Trophoblast cell (in vitro differentiated cells and primary cell): ENCODE measurements at regions not wholly inside any gene's neighbourhood (a gene's known extent, or its start where the extent isn't known, plus 50 kb on each side); places are given as distances from the start of the nearest gene placed in this dataset.

Experiments used
- DNase-seq, 2 donors: peaks; one replicate each; pipeline ENCODE4 v3.0.0-alpha.2; 2016
- H2AFZ ChIP-seq: 2 replicates; pipeline ENCODE4 v1.6.1; 2013; ENCODE audit warnings: low read length, moderate library complexity, mild to moderate bottlenecking; ENCODE audit not compliant: insufficient read depth, poor library complexity
- H2AK5ac ChIP-seq: 2 replicates; pipeline ENCODE4 v1.6.1; 2013; ENCODE audit warnings: mild to moderate bottlenecking, low read length
- H2BK120ac ChIP-seq: 2 replicates; pipeline ENCODE4 v1.6.1; 2013; ENCODE audit warnings: low read length, mild to moderate bottlenecking, moderate library complexity; ENCODE audit not compliant: insufficient read depth, poor library complexity
- H2BK12ac ChIP-seq: 2 replicates; pipeline ENCODE4 v1.6.1; 2013; ENCODE audit warnings: mild to moderate bottlenecking, low read length, moderate library complexity
- H2BK5ac ChIP-seq: 2 replicates; pipeline ENCODE4 v1.6.1; 2013; ENCODE audit warnings: low read length, low read depth, moderate library complexity, mild to moderate bottlenecking; ENCODE audit not compliant: poor library complexity
- H3K14ac ChIP-seq: 2 replicates; pipeline ENCODE4 v1.6.1; 2013; ENCODE audit warnings: mild to moderate bottlenecking, low read length
- H3K18ac ChIP-seq: 2 replicates; pipeline ENCODE4 v1.6.1; 2013; ENCODE audit warnings: mild to moderate bottlenecking, low read length
- H3K23ac ChIP-seq: 2 replicates; pipeline ENCODE4 v1.6.1; 2013; ENCODE audit warnings: low read length
- H3K27ac ChIP-seq: 2 replicates; pipeline ENCODE4 v1.5.1; 2013; ENCODE audit warnings: low read depth, mild to moderate bottlenecking, inconsistent platforms, low read length, moderate library complexity
- H3K27me3 ChIP-seq: 2 replicates; pipeline ENCODE4 v1.6.1; 2013; ENCODE audit warnings: inconsistent platforms, mild to moderate bottlenecking, low read length, moderate library complexity; ENCODE audit not compliant: insufficient read depth
- H3K36me3 ChIP-seq, 2 experiments: 1 replicate in 1 of 2; 2 replicates in 1 of 2; pipeline ENCODE4 v1.6.1; 2013; ENCODE audit warnings: low read length in 2 of 2, mild to moderate bottlenecking in 2 of 2, moderate library complexity in 1 of 2; ENCODE audit not compliant: insufficient read depth in 2 of 2, control insufficient read depth in 1 of 2
- H3K4ac ChIP-seq: 2 replicates; pipeline ENCODE4 v1.6.1; 2013; ENCODE audit warnings: low read depth, mild to moderate bottlenecking, low read length, moderate library complexity
- H3K4me1 ChIP-seq, 2 experiments: 1 replicate in 1 of 2; 2 replicates in 1 of 2; pipeline ENCODE4 v1.6.1; 2013; ENCODE audit warnings: low read length in 2 of 2, mild to moderate bottlenecking in 2 of 2, moderate library complexity in 1 of 2; ENCODE audit not compliant: insufficient read depth in 2 of 2, control insufficient read depth in 1 of 2
- H3K4me2 ChIP-seq: 2 replicates; pipeline ENCODE4 v1.6.1; 2013; ENCODE audit warnings: inconsistent platforms, mild to moderate bottlenecking, low read length, moderate library complexity
- H3K4me3 ChIP-seq: 2 replicates; pipeline ENCODE4 v1.5.1; 2013; ENCODE audit warnings: mild to moderate bottlenecking, low read depth, low read length, inconsistent platforms
- H3K79me1 ChIP-seq: one replicate; pipeline ENCODE4 v1.6.1; 2013; ENCODE audit warnings: low read length
- H3K79me2 ChIP-seq: 2 replicates; pipeline ENCODE4 v1.6.1; 2013; ENCODE audit warnings: low read length, mild to moderate bottlenecking; ENCODE audit not compliant: control insufficient read depth, insufficient read depth, poor library complexity
- H3K9ac ChIP-seq: 2 replicates; pipeline ENCODE4 v1.6.1; 2013; ENCODE audit warnings: mild to moderate bottlenecking, low read length
- H3K9me3 ChIP-seq: 2 replicates; pipeline ENCODE4 v1.6.1; 2013; ENCODE audit warnings: low read depth, mild to moderate bottlenecking, control low read depth, inconsistent platforms, low read length; ENCODE audit not compliant: insufficient read depth
- H4K12ac ChIP-seq: 2 replicates; pipeline ENCODE4 v1.6.1; 2013; ENCODE audit warnings: low read depth, mild to moderate bottlenecking, low read length, moderate library complexity
- H4K8ac ChIP-seq: 2 replicates; pipeline ENCODE4 v1.6.1; 2013; ENCODE audit warnings: low read depth, mild to moderate bottlenecking, low read length, moderate library complexity
- H4K91ac ChIP-seq: one replicate; pipeline ENCODE4 v1.6.1; 2013; ENCODE audit warnings: low read depth, mild to moderate bottlenecking, low read length, moderate library complexity
- WGBS: extraction: QIAGEN DNeasy Blood & Tissue Kit; methylation state at CpG from one replicate; pipeline ENCODE4 v1.1.7; 2013; ENCODE audit warnings: missing lambda C conversion rate; ENCODE audit not compliant: insufficient read length, insufficient coverage; ENCODE audit errors: extremely low coverage; 5-methylcytosine and 5-hydroxymethylcytosine counted together

DNA sequence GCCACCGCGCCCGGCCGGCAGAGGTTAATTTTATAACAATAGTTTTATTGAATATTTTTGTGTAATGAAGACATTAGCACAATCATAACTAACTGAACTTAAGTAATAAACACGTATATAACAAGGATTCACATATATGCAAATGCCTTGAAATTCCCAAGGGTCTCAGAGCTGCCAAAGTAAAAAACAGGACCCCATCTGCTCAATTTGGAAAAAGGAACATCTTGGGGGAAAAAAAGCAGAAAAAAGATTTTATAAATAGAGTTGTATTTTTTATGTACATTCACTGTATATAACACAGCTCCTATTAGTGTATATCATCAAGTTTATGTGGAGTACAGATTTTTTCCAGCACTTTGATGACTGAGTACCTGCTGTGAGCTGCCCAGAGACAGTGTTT, 366.7 kb downstream of the BRINP1 start:
- Histone ChIP-seq H3K9me3 (no peaks in the 10 kb centered on the region), H3K9ac (no peak overlapping the region), H3K4me2 (no peak overlapping the region), H3K27me3 (no peaks in the 10 kb centered on the region), H3K79me1 (no peaks in the 10 kb centered on the region), H4K91ac (no peak overlapping the region), H2AFZ (no peak overlapping the region), H4K12ac (no peak overlapping the region), H4K8ac (no peak overlapping the region), H3K18ac (no peak overlapping the region), H2BK120ac (no peak overlapping the region), H3K4me1 (no peaks in the 10 kb centered on the region), H3K4ac (no peak overlapping the region), H2AK5ac (no peak overlapping the region), H2BK5ac (no peak overlapping the region), H2BK12ac (no peak overlapping the region), H3K79me2 (no peaks in the 10 kb centered on the region), H3K23ac (no peak overlapping the region), H3K14ac (no peak overlapping the region), H3K36me3 (no peaks in the 10 kb centered on the region), H3K27ac (no peak overlapping the region), H3K4me3 (no peak overlapping the region)
- no CpG with 5 or more reads among the region's 5 CpGs for WGBS
- no peak for DNase-seq

DNA sequence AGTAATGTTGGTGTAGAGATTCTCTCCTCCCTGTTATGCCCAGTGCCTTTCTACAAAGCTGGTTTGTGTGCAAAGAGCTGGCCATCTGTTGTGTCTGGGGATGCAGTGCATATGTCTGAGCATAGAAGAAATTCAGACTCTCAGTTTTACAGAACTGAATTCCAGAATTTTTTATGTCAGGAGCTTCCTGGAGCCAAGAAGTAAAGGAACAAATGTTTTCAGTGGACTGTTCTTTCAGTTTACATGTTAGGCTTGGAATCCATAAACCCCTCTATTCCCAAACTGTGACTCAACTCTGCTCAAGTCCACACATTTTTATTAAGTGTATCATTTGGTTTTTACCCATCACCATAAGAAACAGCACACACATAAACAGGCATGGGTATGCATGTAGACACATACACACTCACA, 366.0 kb downstream of the BRINP1 start:
- H2AFZ ChIP-seq, result no peak overlapping the region
- no peaks in the 10 kb centered on the region for H3K4me1 ChIP-seq
- no peak overlapping the region for H3K4me2 ChIP-seq
- no peaks in the 10 kb centered on the region for H3K9me3 ChIP-seq
- DNase-seq, result no peak
- H2BK120ac ChIP-seq, result no peak overlapping the region
- no peak overlapping the region for H4K8ac ChIP-seq
- H3K79me2 ChIP-seq, result no peaks in the 10 kb centered on the region
- no peak overlapping the region for H4K12ac ChIP-seq
- H3K23ac ChIP-seq, result no peak overlapping the region
- no peak overlapping the region for H3K4me3 ChIP-seq
- H3K27ac ChIP-seq, result no peak overlapping the region
- H3K18ac ChIP-seq, result no peak overlapping the region
- no peak overlapping the region for H4K91ac ChIP-seq
- no peak overlapping the region for H2AK5ac ChIP-seq
- no peak overlapping the region for H3K14ac ChIP-seq
- no peak overlapping the region for H3K9ac ChIP-seq
- H3K4ac ChIP-seq, result no peak overlapping the region
- no peak overlapping the region for H2BK5ac ChIP-seq
- H3K36me3 ChIP-seq, result no peaks in the 10 kb centered on the region
- H3K79me1 ChIP-seq, result no peaks in the 10 kb centered on the region
- H2BK12ac ChIP-seq, result no peak overlapping the region
- H3K27me3 ChIP-seq, result no peaks in the 10 kb centered on the region

DNA sequence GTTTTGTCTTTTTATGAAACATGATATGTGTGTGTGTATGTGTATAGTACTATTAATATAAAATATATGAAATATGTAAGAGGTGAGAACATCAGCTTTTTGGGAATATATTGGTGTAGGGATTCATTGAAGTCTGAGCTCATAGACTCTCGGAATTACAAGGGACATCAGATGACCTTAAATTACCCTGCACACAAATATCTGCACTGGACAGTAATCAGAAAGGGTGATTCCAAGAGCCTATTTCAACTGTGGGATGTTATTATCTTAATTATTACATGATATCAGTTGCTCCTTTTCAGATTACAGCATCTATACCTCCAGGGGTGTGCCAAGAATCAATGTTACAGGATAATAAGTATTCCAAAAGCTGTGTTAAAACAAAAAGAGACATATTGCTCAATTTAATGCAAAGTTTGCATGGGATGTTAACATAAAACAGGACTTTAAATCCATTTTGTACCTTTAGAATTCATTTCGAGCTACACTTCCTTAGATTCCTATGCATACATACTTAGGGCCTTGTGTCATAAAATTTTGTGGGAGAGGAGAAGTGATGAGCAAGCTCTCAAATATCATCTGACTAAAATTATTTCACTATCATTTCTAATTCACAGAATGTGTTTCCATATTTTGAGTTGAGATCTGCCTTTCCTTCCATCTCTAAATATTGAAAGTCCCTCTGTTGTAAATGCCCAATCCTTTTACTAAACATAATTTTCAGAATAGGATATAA, 365.2 kb downstream of the BRINP1 start:
- H3K4me2 ChIP-seq, result no peak overlapping the region
- no peak overlapping the region for H3K4me3 ChIP-seq

DNA sequence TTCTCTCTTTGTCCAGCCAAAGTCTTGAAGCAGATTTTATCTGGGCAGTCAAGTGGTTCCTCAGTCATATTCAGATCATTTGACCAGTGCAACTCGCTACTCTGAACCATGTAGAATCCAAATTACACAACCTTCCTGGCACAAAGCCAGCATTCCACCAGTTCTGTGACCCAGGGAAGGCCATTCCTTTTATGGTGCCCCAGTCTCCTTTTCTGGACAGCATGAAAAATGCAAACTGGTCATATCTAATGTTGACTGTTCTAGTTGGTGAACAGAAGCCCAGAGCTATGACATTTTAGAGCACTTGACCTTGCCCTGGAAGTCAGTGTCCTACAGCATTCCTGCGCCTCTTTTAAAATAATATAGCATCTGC, 364.6 kb downstream of the BRINP1 start:
- Histone ChIP-seq H3K4me1 (no peaks in the 10 kb centered on the region), H3K4ac (no peak overlapping the region), H4K8ac (no peak overlapping the region), H3K4me2 (no peak overlapping the region), H3K9ac (no peak overlapping the region), H3K14ac (no peak overlapping the region), H2BK5ac (no peak overlapping the region), H2BK120ac (no peak overlapping the region), H3K27ac (no peak overlapping the region), H3K18ac (no peak overlapping the region), H4K91ac (no peak overlapping the region), H3K27me3 (no peaks in the 10 kb centered on the region), H2AFZ (no peak overlapping the region), H3K36me3 (no peaks in the 10 kb centered on the region), H2AK5ac (no peak overlapping the region), H3K9me3 (no peaks in the 10 kb centered on the region), H3K4me3 (no peak overlapping the region), H2BK12ac (no peak overlapping the region), H3K79me1 (no peaks in the 10 kb centered on the region), H3K23ac (no peak overlapping the region), H3K79me2 (no peaks in the 10 kb centered on the region), H4K12ac (no peak overlapping the region)
- peak in 1 of 2 donors; percentile 14 for DNase-seq
- no CpG with 5 or more reads among the region's 2 CpGs for WGBS

More for the DNA sequence above, 365.2 kb downstream of the BRINP1 start:
- Histone ChIP-seq H3K18ac (no peak overlapping the region), H3K9ac (no peak overlapping the region), H3K27ac (no peak overlapping the region), H2BK120ac (no peak overlapping the region), H3K79me1 (no peaks in the 10 kb centered on the region), H3K79me2 (no peaks in the 10 kb centered on the region), H3K4ac (no peak overlapping the region), H3K36me3 (no peaks in the 10 kb centered on the region), H2BK5ac (no peak overlapping the region), H3K4me1 (no peaks in the 10 kb centered on the region), H4K8ac (no peak overlapping the region), H2BK12ac (no peak overlapping the region), H4K12ac (no peak overlapping the region), H3K27me3 (no peaks in the 10 kb centered on the region), H3K14ac (no peak overlapping the region), H2AK5ac (no peak overlapping the region), H3K23ac (no peak overlapping the region), H3K9me3 (no peaks in the 10 kb centered on the region), H4K91ac (no peak overlapping the region), H2AFZ (no peak overlapping the region)
- WGBS, result no CpG with 5 or more reads among the region's 2 CpGs
- DNase-seq, result no peak
